Osteoblast (primary cell): ENCODE measurements at regions not wholly inside any gene's neighbourhood (a gene's known extent, or its start where the extent isn't known, plus 50 kb on each side); places are given as distances from the start of the nearest gene placed in this dataset.

Experiments used
- DNase-seq: peaks from one replicate; pipeline ENCODE4 v3.0.0; 2011; ENCODE audit warnings: low spot score, mixed read lengths; ENCODE audit not compliant: insufficient read length; ENCODE audit errors: missing footprints
- H2AFZ ChIP-seq: 2 replicates; pipeline ENCODE4 v1.6.0; 2011; ENCODE audit warnings: mild to moderate bottlenecking, low read length
- H3K27ac ChIP-seq: 2 replicates; pipeline ENCODE4 v1.5.1; 2011; ENCODE audit warnings: mild to moderate bottlenecking, low read depth, low read length, moderate library complexity
- H3K27me3 ChIP-seq: 2 replicates; pipeline ENCODE4 v1.6.0; 2012; ENCODE audit warnings: mild to moderate bottlenecking, control low read depth, inconsistent platforms, low read length, moderate library complexity; ENCODE audit not compliant: insufficient read depth
- H3K36me3 ChIP-seq: 2 replicates; pipeline ENCODE4 v1.5.1; 2011; ENCODE audit warnings: mild to moderate bottlenecking, low read length, control low read depth, moderate library complexity; ENCODE audit not compliant: insufficient read depth
- H3K4me1 ChIP-seq: 2 replicates; pipeline ENCODE4 v1.5.1; 2011; ENCODE audit warnings: mild to moderate bottlenecking, low read length, control low read depth, moderate library complexity; ENCODE audit not compliant: insufficient read depth
- H3K4me2 ChIP-seq: 2 replicates; pipeline ENCODE4 v1.6.0; 2011; ENCODE audit warnings: mild to moderate bottlenecking, low read length; ENCODE audit not compliant: insufficient read depth
- H3K4me3 ChIP-seq: fragments of 200-600 bp; sonication (generic); 3 replicates; pipeline ENCODE4 v1.5.1; 2012; ENCODE audit warnings: mild to moderate bottlenecking, low read length, inconsistent platforms; ENCODE audit not compliant: insufficient read depth
- H3K79me2 ChIP-seq: 2 replicates; pipeline ENCODE4 v1.6.0; 2012; ENCODE audit warnings: mild to moderate bottlenecking, low read length, control low read depth, inconsistent platforms; ENCODE audit not compliant: insufficient read depth
- H3K9me3 ChIP-seq: 2 replicates; pipeline ENCODE4 v1.5.1; 2011; ENCODE audit warnings: low read depth, low read length, control low read depth
- H4K20me1 ChIP-seq: 2 replicates; pipeline ENCODE4 v1.6.0; 2012; ENCODE audit warnings: mild to moderate bottlenecking, low read length, control low read depth; ENCODE audit not compliant: insufficient read depth
- CTCF ChIP-seq: IDR thresholded peaks from 2 replicates; pipeline ENCODE4 v1.5.1; 2011; ENCODE audit warnings: mild to moderate bottlenecking, low read depth, low read length, moderate library complexity; ENCODE audit errors: extremely low read depth

GRCh38 chr5:19001539-19001938 lies 986.5 kb downstream of the CDH18 start:
- no peaks in the 10 kb centered on the region for H3K4me1 ChIP-seq

GRCh38 chr5:19002111-19002510 lies 985.9 kb downstream of the CDH18 start:
- H3K4me3 ChIP-seq = no peak overlapping the region
- H3K36me3 ChIP-seq = no peaks in the 10 kb centered on the region
- no peaks in the 10 kb centered on the region for H4K20me1 ChIP-seq
- H3K27me3 ChIP-seq = no peaks in the 10 kb centered on the region
- no peak overlapping the region for H3K27ac ChIP-seq
- TF ChIP-seq CTCF = no peak
- no peak overlapping the region for H2AFZ ChIP-seq
- H3K4me2 ChIP-seq = no peak overlapping the region
- no peaks in the 10 kb centered on the region for H3K4me1 ChIP-seq
- H3K79me2 ChIP-seq = no peaks in the 10 kb centered on the region
- DNase-seq = no peak
- peaks cover 2% of the 10 kb centered on the region for H3K9me3 ChIP-seq

More at GRCh38 chr5:19001539-19001938, 986.5 kb downstream of the CDH18 start:
- Histone ChIP-seq H3K27me3 (no peaks in the 10 kb centered on the region), H3K4me3 (no peak overlapping the region), H4K20me1 (no peaks in the 10 kb centered on the region), H3K36me3 (no peaks in the 10 kb centered on the region), H2AFZ (no peak overlapping the region), H3K27ac (no peak overlapping the region), H3K9me3 (peaks cover 2% of the 10 kb centered on the region), H3K4me2 (no peak overlapping the region), H3K79me2 (no peaks in the 10 kb centered on the region)
- no peak for DNase-seq
- no peak for TF ChIP-seq CTCF

- H3K9me3 ChIP-seq = no peaks in the 10 kb centered on the region
- TF ChIP-seq CTCF = no peak
- no peaks in the 10 kb centered on the region for H3K79me2 ChIP-seq
- H3K27ac ChIP-seq = no peak overlapping the region
- H3K4me1 ChIP-seq = no peaks in the 10 kb centered on the region
- no peaks in the 10 kb centered on the region for H4K20me1 ChIP-seq
- H2AFZ ChIP-seq = no peak overlapping the region
- no peak overlapping the region for H3K4me3 ChIP-seq
- no peak overlapping the region for H3K4me2 ChIP-seq
- DNase-seq = no peak
- no peaks in the 10 kb centered on the region for H3K27me3 ChIP-seq
- H3K36me3 ChIP-seq = no peaks in the 10 kb centered on the region
Measured at GRCh38 chr5:19018822-19019221, 969.2 kb downstream of the CDH18 start.

GRCh38 chr5:19031491-19031890 lies 956.5 kb downstream of the CDH18 start:
- Histone ChIP-seq H3K36me3 (no peaks in the 10 kb centered on the region), H3K27me3 (no peaks in the 10 kb centered on the region), H2AFZ (no peak overlapping the region), H3K4me3 (no peak overlapping the region), H3K9me3 (no peaks in the 10 kb centered on the region), H3K4me2 (no peak overlapping the region), H4K20me1 (no peaks in the 10 kb centered on the region), H3K4me1 (no peaks in the 10 kb centered on the region), H3K27ac (no peak overlapping the region), H3K79me2 (no peaks in the 10 kb centered on the region)
- no peak for DNase-seq
- TF ChIP-seq CTCF = no peak
